T47D (cell line): ENCODE measurements at regions not wholly inside any gene's neighbourhood (a gene's known extent, or its start where the extent isn't known, plus 50 kb on each side); places are given as distances from the start of the nearest gene placed in this dataset.
A peak's percentile ranks its signal among the peaks of the same experiment; 100 is the strongest.

Experiments
- DNase-seq, 2 experiments: peaks; one replicate each; pipeline versions ENCODE4 v3.0.0 to v3.0.0-alpha.2; 2011 to 2012; ENCODE audit warnings: low read depth in 1 of 2, low spot score in 1 of 2
- JUND ChIP-seq: IDR thresholded peaks from 2 replicates; pipeline ENCODE4 v1.6.1; 2012; ENCODE audit warnings: low read depth
- in situ Hi-C: cut with HindIII; loops from 2 replicates; pipeline ENCODE4 v1.10.0; 2016; ENCODE audit warnings: low sequenced_read_pairs, low pct_unique_long_range_greater_than_20kb

GRCh38 chr18:75128051-75128605, 80.8 kb downstream of the PTGR3 start:
- DNase-seq, result no peak
- in situ Hi-C loops, result no loop called here
- TF ChIP-seq JUND, result no peak

- in situ Hi-C loops, result no loop called here
- DNase-seq, result no peak
- no peak for TF ChIP-seq JUND
These were observed 81.6 kb downstream of the PTGR3 start for GRCh38 chr18:75127143-75128021.

GRCh38 chr18:75125382-75126331, 83.3 kb downstream of the PTGR3 start:
- in situ Hi-C loops, result no loop called here
- no peak for TF ChIP-seq JUND
- no peak for DNase-seq

GRCh38 chr18:75124991-75125381, 84.0 kb downstream of the PTGR3 start:
- in situ Hi-C loops, result no loop called here
- no peak for TF ChIP-seq JUND
- DNase-seq, result no peak

- no peak for DNase-seq
- no peak for TF ChIP-seq JUND
- in situ Hi-C loops, result no loop called here
These were observed 84.4 kb downstream of the PTGR3 start for GRCh38 chr18:75124551-75124950.

- TF ChIP-seq JUND, result no peak
- no peak for DNase-seq
- in situ Hi-C loops, result no loop called here
These were observed 85.8 kb downstream of the PTGR3 start for GRCh38 chr18:75123113-75123512.

GRCh38 chr18:75122334-75122958, 86.5 kb downstream of the PTGR3 start:
- no peak for TF ChIP-seq JUND
- in situ Hi-C loops, result no loop called here
- DNase-seq, result no peak

GRCh38 chr18:75121266-75121665, 87.7 kb downstream of the PTGR3 start:
- in situ Hi-C loops, result no loop called here
- TF ChIP-seq JUND, result no peak
- peak in 1 of 2 experiments; percentile 7 for DNase-seq

- in situ Hi-C loops, result no loop called here
- TF ChIP-seq JUND, result no peak
- DNase-seq, result no peak
These were observed 88.4 kb downstream of the PTGR3 start for GRCh38 chr18:75120521-75120920.

- no peak for TF ChIP-seq JUND
- DNase-seq, result no peak
- in situ Hi-C loops, result no loop called here
These were observed 92.1 kb downstream of the PTGR3 start for GRCh38 chr18:75116809-75117208.

GRCh38 chr18:75116165-75116564, 92.8 kb downstream of the PTGR3 start:
- DNase-seq, result no peak
- in situ Hi-C loops, result no loop called here
- TF ChIP-seq JUND, result no peak

GRCh38 chr18:75115514-75115913, 93.4 kb downstream of the PTGR3 start:
- in situ Hi-C loops, result no loop called here
- no peak for TF ChIP-seq JUND
- DNase-seq, result no peak
